ENCODE measurements at regions not wholly inside any gene's neighbourhood (a gene's known extent, or its start where the extent isn't known, plus 50 kb on each side); places are given as distances from the start of the nearest gene placed in this dataset.

GRCh38 chr10:29772403-29772802 lies 137.6 kb upstream of the SVIL start:
- no peak for TF ChIP-seq CTCF (IDR thresholded peaks at IDR 0.05)
- TF ChIP-seq POLR2A (IDR thresholded peaks at IDR 0.05): no peak
